PC-3 (cell line): ENCODE measurements at regions not wholly inside any gene's neighbourhood (a gene's known extent, or its start where the extent isn't known, plus 50 kb on each side); places are given as distances from the start of the nearest gene placed in this dataset.

Experiments
- ATAC-seq: fragments of 200-7000 bp; cut with Tn5 transposase; 2 replicates; pipeline ENCODE4 v1.9.1; 2020; ENCODE audit warnings: mild to moderate bottlenecking, moderate library complexity
- BruUV-seq: library from RNA; stranded (reverse); fragments of 400-500 nt; replicated peaks from 2 replicates; lab custom pipeline; 2021; lab: Mats Ljungman, UMichigan
- CTCF ChIA-PET: fragments of 300-600 bp; sonication (Branson Sonifier 250); formaldehyde crosslinking; loops from one replicate; lab custom pipeline; 2022; ENCODE audit warnings: antibody characterized with exemption; lab: Charles Lee
- POLR2A ChIA-PET: fragments of 300-600 bp; sonication (Branson Sonifier 250); formaldehyde crosslinking; loops from one replicate; lab custom pipeline; 2022; ENCODE audit warnings: antibody characterized with exemption; ENCODE audit not compliant: unreplicated experiment; lab: Charles Lee
- DNase-seq: peaks from one replicate; pipeline ENCODE4 v3.0.0-alpha.2; 2015
- H2AFZ ChIP-seq: fragments of 300-600 bp; sonication (generic); 2 replicates; pipeline ENCODE4 v1.6.0; 2016; ENCODE audit warnings: antibody characterized with exemption, low read length
- H3F3A ChIP-seq: fragments of 300-600 bp; sonication (generic); one replicate; pipeline ENCODE4 v1.6.0; 2017; ENCODE audit warnings: antibody characterized with exemption, low read length, control low read depth, mild to moderate bottlenecking; ENCODE audit not compliant: unreplicated experiment
- H3K27ac ChIP-seq: fragments of 300-600 bp; sonication (generic); 2 replicates; pipeline ENCODE4 v1.5.1; 2016; ENCODE audit warnings: mild to moderate bottlenecking, low read length
- H3K27me3 ChIP-seq: fragments of 300-600 bp; sonication (generic); 2 replicates; pipeline ENCODE4 v1.6.1; 2016; ENCODE audit warnings: low read length, mixed read lengths
- H3K36me3 ChIP-seq: fragments of 300-600 bp; sonication (generic); 2 replicates; pipeline ENCODE4 v1.6.1; 2016; ENCODE audit warnings: low read depth, mixed run types, low read length, mixed read lengths
- H3K4me1 ChIP-seq: fragments of 300-600 bp; sonication (generic); 2 replicates; pipeline ENCODE4 v1.5.1; 2016; ENCODE audit warnings: low read length; ENCODE audit not compliant: insufficient read depth
- H3K4me2 ChIP-seq: fragments of 300-600 bp; sonication (generic); 2 replicates; pipeline ENCODE4 v1.6.0; 2016; ENCODE audit warnings: low read length
- H3K4me3 ChIP-seq: fragments of 300-600 bp; sonication (generic); 2 replicates; pipeline ENCODE4 v1.5.1; 2016; ENCODE audit warnings: mild to moderate bottlenecking, low read length, mixed read lengths
- H3K79me2 ChIP-seq: fragments of 300-600 bp; sonication (generic); 2 replicates; pipeline ENCODE4 v1.6.1; 2017; ENCODE audit warnings: low read length, mixed read lengths
- H3K9ac ChIP-seq: fragments of 300-600 bp; sonication (generic); 2 replicates; pipeline ENCODE4 v1.6.0; 2016; ENCODE audit warnings: mild to moderate bottlenecking, low read length
- H3K9me2 ChIP-seq: fragments of 300-600 bp; sonication (generic); replicated peaks from 2 replicates; pipeline ENCODE4 v1.6.1; 2016; ENCODE audit warnings: mixed run types, low read length, mixed read lengths
- H3K9me3 ChIP-seq: fragments of 300-600 bp; sonication (generic); 2 replicates; pipeline ENCODE4 v1.6.1; 2016; ENCODE audit warnings: low read length, mixed read lengths
- H4K20me1 ChIP-seq: fragments of 300-600 bp; sonication (generic); 2 replicates; pipeline ENCODE4 v1.6.1; 2016; ENCODE audit warnings: low read length, mixed read lengths
- EZH2 ChIP-seq: fragments of 300-600 bp; sonication (generic); IDR thresholded peaks from one replicate; pipeline ENCODE4 v1.6.1; 2017; ENCODE audit warnings: antibody characterized with exemption, mild to moderate bottlenecking, low read length; ENCODE audit not compliant: unreplicated experiment
- EZH2phosphoT487 ChIP-seq: fragments of 300-600 bp; sonication (generic); IDR thresholded peaks from 2 replicates; pipeline ENCODE4 v1.6.1; 2018; ENCODE audit warnings: mild to moderate bottlenecking, antibody characterized with exemption, low read length, borderline replicate concordance
- intact Hi-C: fragments of 100-400 bp; cut with micrococcal nuclease; formaldehyde crosslinking; loops from 2 replicates; pipeline ENCODE4 v1.9.0; 2023
- TF ChIP-seq, protein P1 (sequence below): fragments of 300-600 bp; sonication (generic); conservative IDR thresholded peaks from 2 replicates; pipeline ENCODE4 v1.5.1; 2017; ENCODE audit warnings: antibody characterized with exemption, low read depth, mild to moderate bottlenecking, low read length

DNA sequence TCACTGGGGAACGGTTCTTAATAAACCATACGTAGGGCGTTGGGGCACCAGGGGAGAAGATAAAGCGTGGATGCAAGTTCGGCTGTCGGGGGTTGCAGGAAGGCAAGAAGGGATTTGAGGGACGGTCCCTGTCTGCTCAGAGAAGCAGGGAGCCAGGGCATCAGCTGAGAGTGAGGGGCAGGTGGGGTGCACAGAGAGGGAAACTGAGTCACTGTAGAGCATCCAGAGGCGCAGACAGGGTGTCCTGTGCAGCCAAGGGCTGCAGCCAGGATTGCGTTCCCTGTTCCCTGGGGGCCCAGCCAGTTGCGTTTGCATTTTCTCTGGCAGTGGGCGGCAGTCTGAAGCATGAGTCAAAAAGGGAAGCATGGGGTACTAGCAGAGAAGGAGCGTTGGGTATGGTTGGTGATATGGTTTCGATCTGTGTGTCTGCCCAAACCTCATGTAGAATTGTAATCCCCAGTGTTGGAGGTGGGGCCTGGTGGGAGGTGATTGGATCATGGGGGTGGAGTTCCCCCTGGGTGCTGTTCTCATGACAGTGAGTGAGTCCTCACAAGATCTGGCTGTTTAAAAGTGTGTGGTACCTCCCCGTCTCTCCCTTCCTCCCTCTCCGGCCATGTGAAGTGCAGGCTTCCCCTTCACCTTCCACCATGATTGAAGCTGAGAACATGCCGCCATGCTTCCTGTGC, 202.9 kb downstream of the NDUFA10 start:
- no peaks in the 10 kb centered on the region for H3K9me3 ChIP-seq
- no TSS peak for BruUV-seq
- ATAC-seq (no peak), DNase-seq (no peak)
- no peaks in the 10 kb centered on the region for H3K4me1 ChIP-seq
- H3K36me3 ChIP-seq = no peaks in the 10 kb centered on the region
- H3K4me3 ChIP-seq = no peak overlapping the region
- H3K4me2 ChIP-seq = no peak overlapping the region
- H3F3A ChIP-seq = no peaks in the 10 kb centered on the region
- POLR2A ChIA-PET = no interaction called here
- no peak overlapping the region for H2AFZ ChIP-seq
- H3K27ac ChIP-seq = no peak overlapping the region
- TF ChIP-seq, protein P1, sequence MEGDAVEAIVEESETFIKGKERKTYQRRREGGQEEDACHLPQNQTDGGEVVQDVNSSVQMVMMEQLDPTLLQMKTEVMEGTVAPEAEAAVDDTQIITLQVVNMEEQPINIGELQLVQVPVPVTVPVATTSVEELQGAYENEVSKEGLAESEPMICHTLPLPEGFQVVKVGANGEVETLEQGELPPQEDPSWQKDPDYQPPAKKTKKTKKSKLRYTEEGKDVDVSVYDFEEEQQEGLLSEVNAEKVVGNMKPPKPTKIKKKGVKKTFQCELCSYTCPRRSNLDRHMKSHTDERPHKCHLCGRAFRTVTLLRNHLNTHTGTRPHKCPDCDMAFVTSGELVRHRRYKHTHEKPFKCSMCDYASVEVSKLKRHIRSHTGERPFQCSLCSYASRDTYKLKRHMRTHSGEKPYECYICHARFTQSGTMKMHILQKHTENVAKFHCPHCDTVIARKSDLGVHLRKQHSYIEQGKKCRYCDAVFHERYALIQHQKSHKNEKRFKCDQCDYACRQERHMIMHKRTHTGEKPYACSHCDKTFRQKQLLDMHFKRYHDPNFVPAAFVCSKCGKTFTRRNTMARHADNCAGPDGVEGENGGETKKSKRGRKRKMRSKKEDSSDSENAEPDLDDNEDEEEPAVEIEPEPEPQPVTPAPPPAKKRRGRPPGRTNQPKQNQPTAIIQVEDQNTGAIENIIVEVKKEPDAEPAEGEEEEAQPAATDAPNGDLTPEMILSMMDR = no peak
- TF ChIP-seq EZH2phosphoT487 = no peak
- no peak for TF ChIP-seq EZH2
- no peaks in the 10 kb centered on the region for H3K9me2 ChIP-seq
- CTCF ChIA-PET = no interaction called here
- H3K27me3 ChIP-seq = peaks cover 22% of the 10 kb centered on the region
- H3K79me2 ChIP-seq = no peaks in the 10 kb centered on the region
- intact Hi-C loops = loop anchor here (5.0 kb wide), 1 partner anchor 320 kb away; the partner anchor contains the start of gene OTOS
- no peak overlapping the region for H3K9ac ChIP-seq
- H4K20me1 ChIP-seq = no peaks in the 10 kb centered on the region

- no peaks in the 10 kb centered on the region for H4K20me1 ChIP-seq
- ATAC-seq = no peak
- TF ChIP-seq EZH2 (no peak), EZH2phosphoT487 (no peak)
- TF ChIP-seq, protein P1 = no peak
- ChIA-PET POLR2A (no interaction called here), CTCF (no interaction called here)
- H2AFZ ChIP-seq = no peak overlapping the region
- no peak for DNase-seq
- H3K79me2 ChIP-seq = no peaks in the 10 kb centered on the region
- no peak overlapping the region for H3K4me2 ChIP-seq
- no peak overlapping the region for H3K9ac ChIP-seq
- no peak overlapping the region for H3K27ac ChIP-seq
- no peaks in the 10 kb centered on the region for H3F3A ChIP-seq
- peaks cover 18% of the 10 kb centered on the region for H3K27me3 ChIP-seq
- H3K9me2 ChIP-seq = no peaks in the 10 kb centered on the region
- no peaks in the 10 kb centered on the region for H3K4me1 ChIP-seq
- no peaks in the 10 kb centered on the region for H3K9me3 ChIP-seq
- BruUV-seq = no TSS peak
- H3K4me3 ChIP-seq = no peak overlapping the region
- H3K36me3 ChIP-seq = no peaks in the 10 kb centered on the region
- intact Hi-C loops = loop anchor here (5.0 kb wide), 1 partner anchor 321 kb away; the partner anchor contains the start of gene OTOS
Observed at GRCh38 chr2:239821694-239822075, 203.5 kb downstream of the NDUFA10 start.
